ENCODE measurements at regions not wholly inside any gene's neighbourhood (a gene's known extent, or its start where the extent isn't known, plus 50 kb on each side); places are given as distances from the start of the nearest gene placed in this dataset.

DNA sequence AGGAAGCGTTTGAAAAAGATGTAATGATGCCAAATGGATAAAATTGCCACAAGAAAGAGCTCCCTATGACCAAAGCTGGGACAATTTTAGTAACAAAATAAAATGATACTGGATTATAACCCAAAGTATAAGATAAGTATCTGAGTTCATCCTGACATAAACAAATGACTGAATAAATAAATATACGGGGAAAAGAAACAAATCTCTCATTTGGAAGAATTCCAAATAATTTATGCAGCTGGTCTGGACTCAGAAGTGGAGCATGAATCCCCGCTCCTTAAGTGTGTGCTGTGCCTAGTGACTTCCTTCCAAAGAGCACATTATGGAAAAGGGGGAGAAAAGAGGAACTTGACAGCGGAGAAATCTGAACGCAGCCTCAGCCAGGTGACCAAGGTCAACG is 186.2 kb downstream of the RAMP3 start (continued):
- TF ChIP-seq CTCF (IDR thresholded peaks at IDR 0.05 in 2 of 3, conservative IDR thresholded peaks at IDR 0.05 in 1 of 3; ENCODE audit: control insufficient read depth in 2 of 3, extremely low read depth in 1 of 3, insufficient read depth in 1 of 3, low read depth in 3 of 3, low read length in 3 of 3), result no peak
- TF ChIP-seq EP300 (IDR thresholded peaks at IDR 0.05; ENCODE audit: borderline replicate concordance in 1 of 2, control insufficient read depth in 1 of 2, low read depth in 2 of 2, low read length in 2 of 2), result no peak
- TF ChIP-seq BMI1 (IDR thresholded peaks at IDR 0.05; ENCODE audit: borderline replicate concordance), result no peak

DNA sequence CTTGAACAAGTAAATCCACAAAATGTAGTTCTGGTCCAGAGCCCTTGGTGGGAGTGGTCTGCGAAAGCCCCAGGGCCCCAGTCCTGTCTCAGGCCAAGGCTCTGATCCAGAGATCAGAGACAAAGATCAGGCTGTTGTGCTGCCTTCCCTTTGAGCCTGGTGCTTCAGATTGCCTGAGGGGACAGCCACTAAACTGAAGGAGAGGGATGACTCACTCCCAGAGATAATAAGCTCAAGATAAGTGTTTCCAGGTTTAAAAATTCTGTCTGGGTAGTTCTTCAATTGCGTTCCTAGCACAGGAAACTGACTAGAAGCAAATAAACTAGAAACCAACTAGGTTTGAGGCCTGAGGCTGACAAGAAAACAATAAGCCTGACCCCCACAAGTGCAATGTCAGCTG is 190.2 kb downstream of the RAMP3 start:
- ATAC-seq (no peak), FAIRE-seq (no peak), DNase-seq (ENCODE audit: low read depth, low spot score) (no peak)
- Histone ChIP-seq H3K4me3 (no peak overlapping the region), H3K27me3 (replicated peaks in 1 of 2; ENCODE audit: control insufficient read depth in 2 of 2, insufficient read depth in 2 of 2, low read length in 1 of 2) (peaks cover 0 to 2% of the 10 kb centered on the region in 2 experiments; a peak in 1 of 4 replicates), H2AFZ (ENCODE audit: control insufficient read depth, low read depth, low read length) (no peak overlapping the region), H3K36me3 (ENCODE audit: control insufficient read depth in 2 of 2, insufficient read depth in 2 of 2, low read length in 1 of 2) (no peaks in the 10 kb centered on the region), H3K79me2 (ENCODE audit: control insufficient read depth, insufficient read depth, low read length) (no peaks in the 10 kb centered on the region), H4K20me1 (ENCODE audit: control insufficient read depth, insufficient read depth) (no peaks in the 10 kb centered on the region), H3K4me2 (ENCODE audit: control insufficient read depth, insufficient read depth) (no peak overlapping the region), H3K4me1 (ENCODE audit: control insufficient read depth, insufficient read depth, low read length) (no peaks in the 10 kb centered on the region), H3K9me3 (replicated peaks; ENCODE audit: control insufficient read depth, insufficient read depth, low read length) (no peaks in the 10 kb centered on the region), H3K9ac (ENCODE audit: control insufficient read depth, insufficient read depth, low read length) (no peak overlapping the region), H3K27ac (ENCODE audit: control insufficient read depth, insufficient read depth) (no peak overlapping the region)
- POLR2A ChIA-PET, result no interaction called here
- CTCF ChIA-PET, result no interaction called here
- intact Hi-C loops (cut with micrococcal nuclease; ENCODE audit: unreplicated experiment), result no loop called here
- 0% methylated on average over 2 of the region's 2 CpGs for WGBS (ENCODE audit: insufficient coverage, insufficient replicate concordance, low lambda C conversion rate, missing lambda C conversion rate)
- RAD21 ChIA-PET (ENCODE audit: unreplicated experiment), result no interaction called here
- SMC1A ChIA-PET (ENCODE audit: uncharacterized antibody, unreplicated experiment), result no interaction called here
- TF ChIP-seq SIN3A (IDR thresholded peaks at IDR 0.05; ENCODE audit: low read depth, low read length), result no peak
- no peak for TF ChIP-seq KLF5 (IDR thresholded peaks at IDR 0.05; ENCODE audit: partially characterized antibody)
- no peak for TF ChIP-seq HDAC2 (IDR thresholded peaks at IDR 0.05)
- TF ChIP-seq, protein P1, sequence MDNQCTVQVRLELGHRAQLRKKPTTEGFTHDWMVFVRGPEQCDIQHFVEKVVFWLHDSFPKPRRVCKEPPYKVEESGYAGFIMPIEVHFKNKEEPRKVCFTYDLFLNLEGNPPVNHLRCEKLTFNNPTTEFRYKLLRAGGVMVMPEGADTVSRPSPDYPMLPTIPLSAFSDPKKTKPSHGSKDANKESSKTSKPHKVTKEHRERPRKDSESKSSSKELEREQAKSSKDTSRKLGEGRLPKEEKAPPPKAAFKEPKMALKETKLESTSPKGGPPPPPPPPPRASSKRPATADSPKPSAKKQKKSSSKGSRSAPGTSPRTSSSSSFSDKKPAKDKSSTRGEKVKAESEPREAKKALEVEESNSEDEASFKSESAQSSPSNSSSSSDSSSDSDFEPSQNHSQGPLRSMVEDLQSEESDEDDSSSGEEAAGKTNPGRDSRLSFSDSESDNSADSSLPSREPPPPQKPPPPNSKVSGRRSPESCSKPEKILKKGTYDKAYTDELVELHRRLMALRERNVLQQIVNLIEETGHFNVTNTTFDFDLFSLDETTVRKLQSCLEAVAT (IDR thresholded peaks at IDR 0.05), result no peak
- TF ChIP-seq, protein P2, sequence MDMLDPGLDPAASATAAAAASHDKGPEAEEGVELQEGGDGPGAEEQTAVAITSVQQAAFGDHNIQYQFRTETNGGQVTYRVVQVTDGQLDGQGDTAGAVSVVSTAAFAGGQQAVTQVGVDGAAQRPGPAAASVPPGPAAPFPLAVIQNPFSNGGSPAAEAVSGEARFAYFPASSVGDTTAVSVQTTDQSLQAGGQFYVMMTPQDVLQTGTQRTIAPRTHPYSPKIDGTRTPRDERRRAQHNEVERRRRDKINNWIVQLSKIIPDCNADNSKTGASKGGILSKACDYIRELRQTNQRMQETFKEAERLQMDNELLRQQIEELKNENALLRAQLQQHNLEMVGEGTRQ (IDR thresholded peaks at IDR 0.05; ENCODE audit: borderline replicate concordance, low read depth, low read length), result no peak
- TF ChIP-seq EGR1 (IDR thresholded peaks at IDR 0.05; ENCODE audit: borderline replicate concordance in 1 of 2, low read depth in 2 of 2, low read length in 2 of 2), result no peak
- no peak for TF ChIP-seq BRCA1 (IDR thresholded peaks at IDR 0.05; ENCODE audit: low read depth, low read length)
- TF ChIP-seq MYB (IDR thresholded peaks at IDR 0.05; ENCODE audit: borderline replicate concordance, low read depth, low read length), result no peak
- TF ChIP-seq NRF1 (conservative IDR thresholded peaks at IDR 0.05; ENCODE audit: low read depth, low read length), result no peak
- TF ChIP-seq GATAD2B (conservative IDR thresholded peaks at IDR 0.05; ENCODE audit: low read depth), result no peak
- no peak for TF ChIP-seq FOXK2 (IDR thresholded peaks at IDR 0.05)
- TF ChIP-seq, protein P3, sequence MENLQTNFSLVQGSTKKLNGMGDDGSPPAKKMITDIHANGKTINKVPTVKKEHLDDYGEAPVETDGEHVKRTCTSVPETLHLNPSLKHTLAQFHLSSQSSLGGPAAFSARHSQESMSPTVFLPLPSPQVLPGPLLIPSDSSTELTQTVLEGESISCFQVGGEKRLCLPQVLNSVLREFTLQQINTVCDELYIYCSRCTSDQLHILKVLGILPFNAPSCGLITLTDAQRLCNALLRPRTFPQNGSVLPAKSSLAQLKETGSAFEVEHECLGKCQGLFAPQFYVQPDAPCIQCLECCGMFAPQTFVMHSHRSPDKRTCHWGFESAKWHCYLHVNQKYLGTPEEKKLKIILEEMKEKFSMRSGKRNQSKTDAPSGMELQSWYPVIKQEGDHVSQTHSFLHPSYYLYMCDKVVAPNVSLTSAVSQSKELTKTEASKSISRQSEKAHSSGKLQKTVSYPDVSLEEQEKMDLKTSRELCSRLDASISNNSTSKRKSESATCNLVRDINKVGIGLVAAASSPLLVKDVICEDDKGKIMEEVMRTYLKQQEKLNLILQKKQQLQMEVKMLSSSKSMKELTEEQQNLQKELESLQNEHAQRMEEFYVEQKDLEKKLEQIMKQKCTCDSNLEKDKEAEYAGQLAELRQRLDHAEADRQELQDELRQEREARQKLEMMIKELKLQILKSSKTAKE (IDR thresholded peaks at IDR 0.05; ENCODE audit: low read depth, poor library complexity, severe bottlenecking), result no peak
- no TSS peak for BruUV-seq (replicated peaks)
- in situ Hi-C loops (cut with MboI), result no loop called here

Data from GM12878 (cell line).